VCaP (cell line): ENCODE measurements at regions not wholly inside any gene's neighbourhood (a gene's known extent, or its start where the extent isn't known, plus 50 kb on each side); places are given as distances from the start of the nearest gene placed in this dataset.
"Not testable (repeated sequence)": the region's sequence is repeated elsewhere in the genome, so short reads cannot be mapped to it uniquely, and the experiment has no call there.

Experiments
- H3K27ac ChIP-seq: fragments of 450-650 bp; 2 replicates; pipeline ENCODE4 v1.5.1; 2017
- TF ChIP-seq, protein P1 (sequence below): fragments of 450-650 bp; conservative IDR thresholded peaks from 2 replicates; pipeline ENCODE4 v1.5.1; 2017; ENCODE audit warnings: mild to moderate bottlenecking, moderate library complexity

DNA sequence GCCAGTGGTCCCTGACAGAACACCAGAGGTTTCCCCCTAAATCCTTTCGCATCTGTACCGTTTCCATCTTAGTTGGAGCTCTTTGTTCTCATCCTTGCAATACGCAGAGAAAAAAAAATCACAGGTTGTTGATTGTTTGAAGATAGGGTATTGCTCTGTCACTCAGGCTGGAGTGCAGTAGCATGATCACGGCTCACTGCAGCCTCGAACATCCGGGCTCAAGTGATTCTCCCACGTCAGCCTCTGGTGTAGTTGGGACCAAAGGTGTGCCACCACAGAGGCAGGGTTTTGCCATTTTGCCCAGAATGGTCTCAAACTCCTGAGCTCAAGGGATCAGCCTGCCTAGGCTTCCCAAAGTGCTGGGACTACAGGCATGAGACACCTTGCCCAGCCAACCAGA lies 185.9 kb downstream of the FAM72C start:
- H3K27ac ChIP-seq, result not testable (repeated sequence)

DNA sequence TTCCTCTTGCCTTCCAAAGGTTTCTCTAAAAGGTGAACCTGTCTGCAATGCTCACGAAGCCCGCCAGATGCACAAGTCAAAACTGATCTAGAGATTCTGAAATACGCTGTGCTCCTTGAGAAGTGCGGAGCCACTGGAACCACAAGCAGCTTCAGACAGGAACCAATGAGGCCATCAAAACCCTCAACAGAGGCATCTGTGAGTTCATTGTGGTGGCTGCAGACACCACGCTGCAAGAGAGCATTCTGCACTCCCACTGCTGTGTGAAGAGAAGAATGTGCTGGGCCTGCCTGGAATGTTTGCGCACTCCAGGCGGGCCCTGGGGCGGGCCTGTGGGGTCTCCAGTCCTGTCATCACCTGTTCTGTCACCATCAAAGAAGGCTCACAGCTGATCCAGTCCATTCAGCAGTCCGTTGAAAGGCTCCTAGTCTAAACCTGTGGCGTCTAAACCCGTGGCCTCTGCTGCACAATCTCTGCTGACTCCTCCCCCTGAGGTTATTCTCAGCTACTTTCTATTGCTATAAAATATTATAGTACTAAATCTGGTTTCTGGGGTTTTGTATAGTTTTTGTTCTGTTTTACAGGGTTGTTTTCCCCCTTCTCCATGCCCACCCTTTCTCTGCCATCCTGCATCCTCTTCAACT lies 187.4 kb downstream of the FAM72C start:
- not testable (repeated sequence) for H3K27ac ChIP-seq

DNA sequence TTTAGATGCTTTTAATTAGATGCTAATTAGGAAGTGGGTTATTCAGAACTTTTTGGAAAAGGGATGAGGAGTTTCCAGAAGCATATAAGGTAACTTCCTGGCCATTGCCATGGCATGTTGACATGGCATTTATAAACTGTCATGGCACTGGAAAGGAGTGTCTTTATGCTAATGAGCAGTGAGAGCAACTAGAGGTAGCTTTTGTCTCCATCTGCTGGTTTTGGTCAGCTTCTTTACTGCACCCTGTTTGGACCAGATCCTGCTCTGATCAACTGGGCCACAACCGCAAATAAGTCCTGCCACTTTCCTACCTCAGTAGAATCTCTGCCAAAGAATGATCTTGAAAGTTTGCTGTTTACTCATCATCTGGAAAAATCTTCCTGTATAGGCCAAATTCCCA lies 193.6 kb downstream of the FAM72C start:
- not testable (repeated sequence) for H3K27ac ChIP-seq

DNA sequence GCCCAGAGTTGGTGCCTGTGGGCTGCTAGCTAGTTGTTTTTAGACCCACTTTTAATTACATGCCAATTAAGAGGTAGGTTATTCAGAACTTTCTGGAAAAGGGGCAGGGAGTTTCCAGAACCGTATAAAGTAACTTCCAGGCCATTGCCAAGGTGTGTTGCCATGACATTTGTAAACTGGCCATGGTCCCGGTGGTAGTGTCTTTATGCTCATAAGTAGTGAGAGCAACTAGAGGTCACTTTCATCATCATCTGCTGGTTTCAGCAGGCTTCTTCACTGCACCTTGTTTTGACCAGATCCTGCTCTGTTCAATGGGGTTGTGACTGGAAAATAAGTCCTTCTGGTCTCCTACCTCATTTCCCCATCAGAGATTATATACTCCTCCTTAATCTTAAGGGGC lies 207.0 kb downstream of the FAM72C start:
- H3K27ac ChIP-seq, result not testable (repeated sequence)

DNA sequence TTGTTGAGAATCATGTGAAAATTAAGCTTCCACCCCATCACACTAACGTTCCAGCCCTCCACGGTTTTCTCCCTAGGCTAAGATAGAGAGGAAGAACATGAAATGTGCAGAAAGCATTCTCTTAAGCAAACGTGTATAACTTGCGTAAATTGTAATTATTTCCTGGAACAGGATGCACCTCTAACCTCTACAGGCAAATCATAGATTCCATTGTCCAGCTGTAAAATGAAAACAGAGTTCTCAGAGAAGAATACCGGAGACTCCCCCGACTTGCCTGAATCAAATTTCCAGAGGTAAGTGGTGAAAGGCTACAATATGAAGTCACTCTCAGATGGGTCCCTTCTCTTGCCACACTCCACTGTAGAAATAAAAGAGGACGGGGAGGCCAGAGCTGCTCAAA lies 211.4 kb downstream of the FAM72C start:
- H3K27ac ChIP-seq, result not testable (repeated sequence)

DNA sequence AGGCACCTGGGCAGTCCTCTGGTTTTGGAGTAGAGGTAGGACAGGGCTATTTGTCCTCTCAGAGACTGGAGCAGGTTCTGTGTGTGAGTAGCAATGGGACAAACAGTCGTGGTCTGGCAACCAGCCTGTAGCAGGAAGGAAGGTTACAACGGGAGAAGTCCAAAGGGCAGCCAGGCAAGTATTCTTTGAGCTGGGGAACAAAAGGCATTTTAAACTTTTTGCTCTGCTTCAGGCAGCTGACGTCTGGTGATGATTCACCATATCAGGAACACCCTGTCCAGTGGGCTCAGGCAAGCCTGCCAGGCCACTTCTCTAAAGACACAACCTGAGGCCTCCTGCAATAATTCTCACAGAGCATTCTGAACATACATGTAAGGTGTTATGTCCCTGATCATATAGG lies 215.8 kb downstream of the FAM72C start:
- not testable (repeated sequence) for H3K27ac ChIP-seq

DNA sequence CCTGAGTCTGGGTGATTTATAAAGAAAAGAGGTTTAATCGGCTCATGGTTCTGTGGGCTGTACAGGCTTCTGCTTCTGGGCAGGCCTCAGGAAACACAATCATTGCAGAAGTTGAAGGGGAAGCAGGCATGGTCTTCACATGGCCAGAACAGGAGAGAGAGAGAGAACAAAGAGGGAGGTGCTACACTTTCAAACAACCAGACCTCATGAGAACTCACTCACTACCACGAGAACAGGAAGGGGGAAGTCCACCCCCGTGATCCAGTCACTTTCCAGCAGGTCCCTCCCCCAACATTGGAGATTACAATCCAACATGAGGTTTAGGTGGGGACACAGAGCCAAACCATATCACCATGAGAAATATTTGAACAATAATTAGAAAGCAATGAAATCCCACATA lies 222.9 kb downstream of the FAM72C start:
- TF ChIP-seq, protein P1, sequence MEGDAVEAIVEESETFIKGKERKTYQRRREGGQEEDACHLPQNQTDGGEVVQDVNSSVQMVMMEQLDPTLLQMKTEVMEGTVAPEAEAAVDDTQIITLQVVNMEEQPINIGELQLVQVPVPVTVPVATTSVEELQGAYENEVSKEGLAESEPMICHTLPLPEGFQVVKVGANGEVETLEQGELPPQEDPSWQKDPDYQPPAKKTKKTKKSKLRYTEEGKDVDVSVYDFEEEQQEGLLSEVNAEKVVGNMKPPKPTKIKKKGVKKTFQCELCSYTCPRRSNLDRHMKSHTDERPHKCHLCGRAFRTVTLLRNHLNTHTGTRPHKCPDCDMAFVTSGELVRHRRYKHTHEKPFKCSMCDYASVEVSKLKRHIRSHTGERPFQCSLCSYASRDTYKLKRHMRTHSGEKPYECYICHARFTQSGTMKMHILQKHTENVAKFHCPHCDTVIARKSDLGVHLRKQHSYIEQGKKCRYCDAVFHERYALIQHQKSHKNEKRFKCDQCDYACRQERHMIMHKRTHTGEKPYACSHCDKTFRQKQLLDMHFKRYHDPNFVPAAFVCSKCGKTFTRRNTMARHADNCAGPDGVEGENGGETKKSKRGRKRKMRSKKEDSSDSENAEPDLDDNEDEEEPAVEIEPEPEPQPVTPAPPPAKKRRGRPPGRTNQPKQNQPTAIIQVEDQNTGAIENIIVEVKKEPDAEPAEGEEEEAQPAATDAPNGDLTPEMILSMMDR, result no peak
- H3K27ac ChIP-seq, result no peak overlapping the region

DNA sequence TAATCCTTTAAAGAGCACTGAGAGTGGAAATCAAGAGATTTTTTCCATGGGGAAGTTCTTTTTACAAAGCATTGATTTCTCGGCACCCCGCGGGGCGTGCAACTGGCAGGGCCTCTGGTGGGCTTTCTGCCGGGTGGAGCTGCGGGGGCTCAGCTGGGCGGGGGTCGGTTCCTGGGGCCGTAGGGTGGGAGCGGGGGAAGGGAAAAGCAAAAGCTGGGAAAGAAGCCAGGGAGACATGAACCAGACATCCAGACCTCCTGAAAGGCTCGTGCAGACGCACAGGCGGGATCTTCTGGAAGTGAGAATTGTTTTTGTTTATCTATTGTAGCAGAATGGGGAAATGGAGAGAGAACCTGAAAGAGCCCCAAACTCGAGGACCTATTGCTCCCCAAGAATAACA lies 235.2 kb downstream of the FAM72C start:
- H3K27ac ChIP-seq, result no peak overlapping the region
- TF ChIP-seq, protein P1, result no peak

DNA sequence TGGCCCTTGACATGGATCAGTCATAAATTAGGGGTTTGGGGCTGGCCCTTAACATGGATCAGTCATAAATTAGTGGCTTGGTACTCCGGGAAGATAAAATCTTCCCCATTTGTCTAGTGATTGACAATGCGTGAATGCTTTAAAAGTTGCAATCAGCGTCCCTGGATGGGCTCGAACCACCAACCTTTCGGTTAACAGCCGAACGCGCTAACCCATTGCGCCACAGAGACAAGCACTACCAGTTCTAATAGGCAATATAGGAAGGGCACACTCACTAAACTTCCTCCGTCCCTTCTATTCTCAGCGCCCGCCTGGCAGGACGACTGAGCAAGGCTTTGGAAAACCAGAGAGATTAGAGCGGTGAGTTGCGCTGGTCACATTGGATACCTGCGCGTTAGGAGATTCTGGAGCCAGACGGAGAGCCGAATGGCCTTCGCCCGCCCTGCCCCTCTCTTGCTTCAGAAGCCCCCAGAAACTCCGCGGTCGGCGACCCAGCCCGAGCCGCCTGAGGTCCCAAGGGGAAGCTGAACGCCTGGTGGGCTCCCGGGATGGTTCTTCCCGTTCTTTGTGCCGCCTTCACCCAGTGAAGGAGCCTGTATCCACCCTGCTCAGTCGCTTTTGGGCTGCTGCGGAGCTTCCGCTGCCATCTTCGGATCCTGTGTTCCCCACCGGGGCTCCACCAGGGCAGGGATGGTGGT lies 235.9 kb downstream of the FAM72C start:
- no peak overlapping the region for H3K27ac ChIP-seq
- TF ChIP-seq, protein P1, result no peak

DNA sequence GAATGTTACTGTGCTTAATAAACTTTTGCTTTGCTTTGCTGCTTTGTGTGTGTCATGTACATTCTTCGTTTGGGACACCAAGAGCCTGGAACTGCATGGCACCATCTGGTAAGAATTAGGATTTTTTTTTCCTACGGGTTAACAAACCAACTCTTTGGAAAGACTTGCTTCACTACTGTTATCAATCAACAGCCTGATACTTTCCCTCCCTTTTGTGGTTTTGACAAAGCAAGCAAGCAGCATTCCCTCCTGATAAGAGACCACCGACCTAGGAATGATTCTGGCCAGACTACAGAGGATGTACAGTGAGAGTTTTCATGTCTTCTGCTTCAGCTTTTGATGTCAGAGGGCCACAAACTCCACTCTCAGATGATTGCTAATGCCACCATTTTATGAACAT lies 237.5 kb downstream of the FAM72C start:
- H3K27ac ChIP-seq, result not testable (repeated sequence)

DNA sequence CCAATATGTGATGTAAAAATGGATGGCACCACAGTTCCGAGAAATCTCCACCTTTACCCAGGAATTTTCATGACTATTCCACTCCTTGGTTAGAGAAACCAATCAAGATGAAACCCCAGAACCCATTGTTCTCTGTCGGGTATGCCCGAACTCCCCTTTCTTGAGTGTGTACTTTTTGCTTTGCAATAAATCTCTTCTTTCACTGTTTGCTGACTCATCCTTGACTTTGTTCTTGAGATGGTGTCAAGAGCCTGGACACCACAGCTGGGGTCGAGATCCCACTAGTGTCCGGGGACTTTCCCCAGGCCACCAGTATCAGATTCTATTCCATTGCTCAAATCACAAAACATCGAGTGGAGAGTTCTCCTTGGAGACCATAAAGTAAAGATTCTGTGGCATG lies 240.9 kb downstream of the FAM72C start:
- H3K27ac ChIP-seq, result not testable (repeated sequence)

DNA sequence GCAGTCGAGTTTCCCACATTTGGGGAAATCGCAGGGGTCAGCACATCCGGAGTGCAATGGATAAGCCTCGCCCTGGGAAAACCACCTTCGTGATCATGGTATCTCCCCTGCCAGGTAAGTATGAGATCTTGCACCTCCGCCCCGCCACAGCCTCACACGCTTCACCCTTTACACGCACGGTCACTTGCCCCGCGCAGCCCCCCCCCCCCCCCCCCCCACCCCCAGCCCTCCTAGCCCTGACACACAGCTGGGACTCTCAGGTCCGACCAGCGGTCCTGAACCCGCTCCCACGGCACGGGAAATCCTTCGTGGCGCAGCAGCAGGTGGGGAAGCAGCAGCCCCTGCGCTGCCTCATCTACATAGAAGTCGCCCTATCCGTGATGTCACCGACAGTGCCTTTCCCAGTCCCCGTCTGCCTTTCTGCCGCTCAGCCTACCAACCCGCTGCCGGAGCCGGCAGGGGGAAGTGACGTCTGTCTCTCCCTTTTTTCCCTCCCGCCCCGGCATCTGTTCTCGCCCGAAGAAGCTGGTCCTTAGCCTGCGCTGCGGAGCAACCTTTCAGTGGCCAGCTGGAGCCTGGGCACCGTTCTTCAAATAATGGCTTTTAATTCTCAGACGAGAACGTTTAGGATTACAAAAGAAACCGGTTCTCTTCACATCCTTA lies 242.2 kb downstream of the FAM72C start:
- not testable (repeated sequence) for H3K27ac ChIP-seq

DNA sequence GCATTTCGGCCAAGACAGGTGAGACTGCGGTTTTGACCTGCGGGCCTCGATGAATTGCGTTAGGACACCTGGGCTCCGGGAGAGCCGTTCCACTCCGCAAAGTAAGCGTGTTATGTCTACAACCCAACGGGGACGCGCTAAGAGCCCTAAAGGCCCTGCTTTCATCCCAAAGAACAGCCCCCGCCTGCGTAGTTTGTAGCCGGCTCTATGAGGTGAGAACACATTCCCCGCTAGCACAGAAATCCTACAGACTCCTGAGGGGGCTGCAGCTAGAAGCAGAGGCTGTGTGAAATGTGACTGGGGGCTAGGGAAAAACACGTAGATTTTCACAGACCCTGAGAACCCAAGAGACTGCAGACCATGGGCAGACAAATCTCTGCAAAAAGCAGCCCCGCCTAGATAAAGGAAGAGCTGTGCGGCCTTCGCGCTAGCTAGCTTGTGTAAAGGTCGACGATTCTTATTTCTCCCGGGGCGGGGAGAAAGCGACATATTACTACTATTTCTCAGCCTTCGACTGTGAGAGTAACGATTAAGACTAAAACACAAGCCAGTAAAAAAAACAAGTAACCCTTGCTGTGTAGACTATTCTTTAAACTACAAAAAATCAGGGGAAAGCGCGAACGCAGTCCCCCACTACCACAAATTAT lies 242.9 kb downstream of the FAM72C start:
- H3K27ac ChIP-seq, result not testable (repeated sequence)
